ENCODE measurements at regions not wholly inside any gene's neighbourhood (a gene's known extent, or its start where the extent isn't known, plus 50 kb on each side); places are given as distances from the start of the nearest gene placed in this dataset.

DNA sequence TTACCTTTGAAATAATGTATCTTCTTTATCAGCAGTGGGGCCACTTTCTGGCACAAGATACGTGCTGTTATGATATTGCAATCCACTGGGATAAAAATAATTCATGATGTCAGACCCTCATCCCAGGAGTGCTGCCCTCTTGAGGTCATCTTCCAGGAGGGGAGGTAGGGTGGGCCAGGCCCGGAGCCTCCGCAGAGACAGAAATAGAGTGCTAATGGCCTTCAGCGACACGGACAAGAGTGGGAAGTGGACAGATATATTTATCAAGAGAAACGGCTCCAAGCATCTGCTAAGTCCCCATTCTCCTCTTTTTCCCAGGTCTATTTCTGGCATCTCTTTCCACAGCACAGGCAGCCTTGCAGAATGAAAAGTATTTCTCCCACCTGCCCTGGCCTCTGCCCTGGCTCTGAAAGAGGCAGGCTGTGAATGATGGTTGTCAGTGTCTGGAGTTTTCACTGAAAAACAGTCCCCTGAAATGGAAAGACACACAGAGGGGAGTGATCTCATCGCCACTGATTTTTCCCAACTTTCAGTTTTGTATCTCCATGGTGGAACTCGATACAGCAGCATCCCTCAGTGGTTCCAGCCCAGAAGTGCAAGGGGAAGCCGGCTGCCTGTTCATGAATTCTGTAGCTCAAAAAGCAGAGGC lies 251.7 kb upstream of the MYO3A start:
- no peak for TF ChIP-seq TAF1 (IDR thresholded peaks at IDR 0.05; ENCODE audit: borderline replicate concordance, low read depth, low read length)
- TF ChIP-seq POLR2A (IDR thresholded peaks at IDR 0.05; ENCODE audit: low read depth, low read length), result no peak
- no peak for TF ChIP-seq POLR2AphosphoS5 (IDR thresholded peaks at IDR 0.05; ENCODE audit: low read depth, low read length)
